Ovary (tissue), 7 donors: ENCODE measurements at regions not wholly inside any gene's neighbourhood (a gene's known extent, or its start where the extent isn't known, plus 50 kb on each side); places are given as distances from the start of the nearest gene placed in this dataset.
"Not testable (repeated sequence)": the region's sequence is repeated elsewhere in the genome, so short reads cannot be mapped to it uniquely, and the experiment has no call there.

Source experiments
- DNase-seq, 5 donors: peaks; one replicate each; pipeline ENCODE4 v3.0.0-alpha.2; 2019 to 2020
- H3K27ac ChIP-seq, 2 donors: fragments of 200-600 bp; one replicate each; pipeline versions ENCODE4 v1.5.1 to v1.8.0; 2019 to 2022
- H3K27me3 ChIP-seq: fragments of 200-600 bp; one replicate; pipeline ENCODE4 v1.8.0; 2022
- H3K36me3 ChIP-seq: fragments of 200-600 bp; sonication (generic); one replicate; pipeline ENCODE4 v1.5.1; 2019
- H3K4me1 ChIP-seq: one replicate; pipeline ENCODE4 v1.8.1; 2013; ENCODE audit warnings: mild to moderate bottlenecking, moderate library complexity; ENCODE audit not compliant: insufficient read depth
- H3K4me3 ChIP-seq: fragments of 200-600 bp; sonication (generic); one replicate; pipeline ENCODE4 v1.5.1; 2017
- H3K9me3 ChIP-seq, 2 donors: fragments of 200-600 bp in 1 of 2; sonication (generic) in 1 of 2; one replicate each; pipeline versions ENCODE4 v1.5.1 to v1.8.1; 2013 to 2019; ENCODE audit warnings: mild to moderate bottlenecking in 1 of 2, moderate library complexity in 1 of 2
- EP300 ChIP-seq: sonication (generic); formaldehyde crosslinking; IDR thresholded peaks from one replicate; pipeline ENCODE4 v1.6.1; 2017; ENCODE audit warnings: antibody characterized with exemption
- POLR2A ChIP-seq: fragments of 450-650 bp; IDR thresholded peaks from one replicate; pipeline ENCODE4 v1.6.1; 2017; ENCODE audit warnings: antibody characterized with exemption, mild to moderate bottlenecking, moderate library complexity
- WGBS, 3 donors: extraction: QIAGEN DNeasy Blood & Tissue Kit in 1 of 3; methylation state at CpG; one replicate each; pipeline versions ENCODE4 v1.1.5 to v1.1.7; 2013 to 2017; 5-methylcytosine and 5-hydroxymethylcytosine counted together
- intact Hi-C, 4 donors: fragments of 100-400 bp; cut with DNase I; formaldehyde crosslinking; loops; one replicate each; pipeline versions ENCODE4 v1.11.0 to v1.15.1; 2022 to 2023
- TF ChIP-seq, protein P1 (sequence below), 3 donors: fragments of 450-650 bp in 2 of 3; fragments of 200-600 bp in 1 of 3; IDR thresholded peaks; one replicate each; pipeline versions ENCODE4 v1.5.1 to v1.8.0; 2016 to 2022; ENCODE audit warnings: antibody characterized with exemption in 3 of 3, mild to moderate bottlenecking in 1 of 3
- donor health status: DM: no; HTN: no; CAD: no; lungs with moderate emphysema.
- donor health status: DM: no; HTN: no; CAD: no.
- donor health status: Bipolar disorder and iron deficiency.
- donor health status: DM: no; HTN: no; CAD: no.
- donor health status: DM: yes; HTN: yes; CAD: no.

- Histone ChIP-seq H3K4me1 (no peaks in the 10 kb centered on the region), H3K4me3 (no peak overlapping the region), H3K9me3 (no peaks in the 10 kb centered on the region), H3K27me3 (no peaks in the 10 kb centered on the region), H3K36me3 (no peaks in the 10 kb centered on the region), H3K27ac (no peak overlapping the region)
- 54 to 70% (median 55%) methylated on average over 2 of the region's 2 CpGs for WGBS, 3 donors
- no peak for DNase-seq
- TF ChIP-seq, protein P1, sequence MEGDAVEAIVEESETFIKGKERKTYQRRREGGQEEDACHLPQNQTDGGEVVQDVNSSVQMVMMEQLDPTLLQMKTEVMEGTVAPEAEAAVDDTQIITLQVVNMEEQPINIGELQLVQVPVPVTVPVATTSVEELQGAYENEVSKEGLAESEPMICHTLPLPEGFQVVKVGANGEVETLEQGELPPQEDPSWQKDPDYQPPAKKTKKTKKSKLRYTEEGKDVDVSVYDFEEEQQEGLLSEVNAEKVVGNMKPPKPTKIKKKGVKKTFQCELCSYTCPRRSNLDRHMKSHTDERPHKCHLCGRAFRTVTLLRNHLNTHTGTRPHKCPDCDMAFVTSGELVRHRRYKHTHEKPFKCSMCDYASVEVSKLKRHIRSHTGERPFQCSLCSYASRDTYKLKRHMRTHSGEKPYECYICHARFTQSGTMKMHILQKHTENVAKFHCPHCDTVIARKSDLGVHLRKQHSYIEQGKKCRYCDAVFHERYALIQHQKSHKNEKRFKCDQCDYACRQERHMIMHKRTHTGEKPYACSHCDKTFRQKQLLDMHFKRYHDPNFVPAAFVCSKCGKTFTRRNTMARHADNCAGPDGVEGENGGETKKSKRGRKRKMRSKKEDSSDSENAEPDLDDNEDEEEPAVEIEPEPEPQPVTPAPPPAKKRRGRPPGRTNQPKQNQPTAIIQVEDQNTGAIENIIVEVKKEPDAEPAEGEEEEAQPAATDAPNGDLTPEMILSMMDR (IDR thresholded peaks at IDR 0.05): no peak
- TF ChIP-seq EP300 (no peak), POLR2A (no peak)
- intact Hi-C loops: no loop called here
Measured at GRCh38 chr18:62458346-62458745, 64.5 kb upstream of the ZCCHC2 start.

- intact Hi-C loops: no loop called here
- Histone ChIP-seq H3K36me3 (no peaks in the 10 kb centered on the region), H3K4me3 (no peak overlapping the region), H3K4me1 (no peaks in the 10 kb centered on the region), H3K27me3 (no peaks in the 10 kb centered on the region), H3K27ac (no peak overlapping the region), H3K9me3 (peaks cover 0 to 1% of the 10 kb centered on the region in 2 donors)
- TF ChIP-seq EP300: no peak
- TF ChIP-seq POLR2A: no peak
- TF ChIP-seq, protein P1 (IDR thresholded peaks at IDR 0.05): no peak
- no peak for DNase-seq
- 65 to 78% (median 69%) methylated on average over 12 of the region's 12 CpGs for WGBS, 3 donors
Measured at GRCh38 chr18:62458868-62459716, 63.7 kb upstream of the ZCCHC2 start.

GRCh38 chr18:62460851-62461300, 61.9 kb upstream of the ZCCHC2 start:
- Histone ChIP-seq H3K27me3 (no peaks in the 10 kb centered on the region), H3K36me3 (no peaks in the 10 kb centered on the region), H3K4me3 (no peak overlapping the region), H3K4me1 (no peaks in the 10 kb centered on the region), H3K9me3 (peaks cover 0 to 4% of the 10 kb centered on the region in 2 donors), H3K27ac (no peak overlapping the region)
- intact Hi-C loops: no loop called here
- 39 to 58% (median 44%) methylated on average over 1 of the region's 1 CpG for whole genome bisulfite sequencing, 3 donors
- TF ChIP-seq EP300 (no peak), POLR2A (no peak)
- no peak for DNase-seq

DNA sequence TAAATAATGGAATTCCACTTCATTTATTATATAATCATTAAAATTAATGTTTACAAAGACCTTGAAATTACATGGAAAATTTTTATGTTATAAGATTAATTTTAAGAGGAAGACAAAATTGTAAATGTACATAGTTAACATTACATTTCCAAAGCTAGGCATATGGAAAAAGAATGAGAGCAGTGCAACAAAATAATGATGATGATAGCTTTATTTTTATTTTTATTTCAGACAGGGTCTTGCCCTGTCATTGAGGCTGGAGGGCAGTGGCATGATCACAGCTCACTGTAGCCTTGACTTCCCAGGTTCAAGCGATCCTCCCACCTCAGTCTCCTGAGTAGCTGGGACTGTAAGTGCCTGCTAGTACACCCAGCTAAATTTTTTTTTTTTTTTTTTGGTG, 61.2 kb upstream of the ZCCHC2 start:
- DNase-seq: no peak
- no peaks in the 10 kb centered on the region for H3K4me1 ChIP-seq
- TF ChIP-seq EP300 (no peak), POLR2A (no peak)
- TF ChIP-seq, protein P1 (IDR thresholded peaks at IDR 0.05): no peak
- intact Hi-C loops: no loop called here
- peaks cover 0 to 4% of the 10 kb centered on the region in 2 donors for H3K9me3 ChIP-seq
- H3K27me3 ChIP-seq: no peaks in the 10 kb centered on the region
- no peak overlapping the region for H3K27ac ChIP-seq
- H3K4me3 ChIP-seq: no peak overlapping the region
- 78 to 86% (median 86%) methylated on average over 1 of the region's 1 CpG for WGBS, 3 donors
- no peaks in the 10 kb centered on the region for H3K36me3 ChIP-seq

- 93 to 97% (median 97%) methylated on average over 1 of the region's 1 CpG for WGBS, 3 donors
- Histone ChIP-seq H3K36me3 (no peaks in the 10 kb centered on the region), H3K27me3 (no peaks in the 10 kb centered on the region), H3K9me3 (peaks cover 0 to 7% of the 10 kb centered on the region in 2 donors), H3K4me3 (no peak overlapping the region), H3K4me1 (no peaks in the 10 kb centered on the region), H3K27ac (no peak overlapping the region)
- intact Hi-C loops: no loop called here
- no peak for DNase-seq
- TF ChIP-seq EP300: no peak
- no peak for TF ChIP-seq POLR2A
- TF ChIP-seq, protein P1 (IDR thresholded peaks at IDR 0.05): no peak
Measured at GRCh38 chr18:62464266-62464665, 58.6 kb upstream of the ZCCHC2 start.

DNA sequence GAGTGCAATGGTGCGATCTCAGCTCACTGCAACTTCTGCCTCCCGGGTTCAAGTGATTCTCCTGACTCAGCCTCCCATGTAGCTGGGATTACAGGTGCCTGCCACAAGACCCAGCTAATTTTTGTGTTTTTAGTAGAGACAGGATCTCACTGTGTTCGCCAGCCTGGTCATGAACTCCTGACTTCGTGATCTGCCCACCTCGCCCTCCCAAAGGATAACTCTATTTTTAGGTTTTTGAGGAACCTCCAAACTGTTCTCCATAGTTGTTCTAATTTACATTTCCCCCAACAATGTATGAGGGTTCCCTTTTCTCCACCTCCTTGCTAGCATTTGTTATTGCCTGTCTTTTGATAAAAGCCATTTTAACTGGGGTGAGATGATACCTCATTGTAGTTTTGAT, 53.7 kb upstream of the ZCCHC2 start:
- H3K4me1 ChIP-seq, H3K4me3 ChIP-seq, H3K27ac ChIP-seq, DNase-seq, H3K9me3 ChIP-seq, intact Hi-C loops, H3K36me3 ChIP-seq, H3K27me3 ChIP-seq: not testable (repeated sequence)
- 95 to 98% (median 97%) methylated on average over 5 of the region's 5 CpGs for WGBS, 3 donors
